H9 (cell line): ENCODE measurements at regions not wholly inside any gene's neighbourhood (a gene's known extent, or its start where the extent isn't known, plus 50 kb on each side); places are given as distances from the start of the nearest gene placed in this dataset.

ENCODE experiments used
- DNase-seq: peaks from one replicate; pipeline ENCODE4 v3.0.0-alpha.2; 2017
- H2AFZ ChIP-seq: one replicate; pipeline ENCODE4 v1.6.1; 2013; ENCODE audit warnings: mild to moderate bottlenecking, low read length, control low read depth, moderate library complexity
- H2AK5ac ChIP-seq: 2 replicates; pipeline ENCODE4 v1.6.1; 2013; ENCODE audit warnings: low read length, control low read depth, mixed read lengths; ENCODE audit not compliant: insufficient read length
- H2BK120ac ChIP-seq: one replicate; pipeline ENCODE4 v1.6.1; 2013; ENCODE audit warnings: low read depth, mild to moderate bottlenecking, low read length, control low read depth, inconsistent platforms; ENCODE audit not compliant: poor library complexity, severe bottlenecking
- H2BK12ac ChIP-seq: 2 replicates; pipeline ENCODE4 v1.6.1; 2013; ENCODE audit warnings: low read length, control low read depth, mixed read lengths, low read depth; ENCODE audit not compliant: insufficient read length
- H2BK15ac ChIP-seq: 2 replicates; pipeline ENCODE4 v1.6.1; 2013; ENCODE audit warnings: low read depth, low read length, control low read depth
- H2BK20ac ChIP-seq: one replicate; pipeline ENCODE4 v1.6.1; 2013; ENCODE audit warnings: low read depth, mild to moderate bottlenecking, low read length, control low read depth, inconsistent platforms; ENCODE audit not compliant: poor library complexity, severe bottlenecking
- H2BK5ac ChIP-seq: 2 replicates; pipeline ENCODE4 v1.6.1; 2013; ENCODE audit warnings: low read length, control low read depth, mixed read lengths; ENCODE audit not compliant: insufficient read length
- H3K14ac ChIP-seq: 2 replicates; pipeline ENCODE4 v1.6.1; 2013; ENCODE audit warnings: low read length, control low read depth; ENCODE audit not compliant: insufficient read depth
- H3K18ac ChIP-seq: 2 replicates; pipeline ENCODE4 v1.6.1; 2013; ENCODE audit warnings: low read depth, mild to moderate bottlenecking, mixed read lengths, low read length, control low read depth; ENCODE audit not compliant: insufficient read length
- H3K23ac ChIP-seq: 2 replicates; pipeline ENCODE4 v1.6.1; 2013; ENCODE audit warnings: low read length, control low read depth, mixed read lengths, low read depth; ENCODE audit not compliant: insufficient read length
- H3K23me2 ChIP-seq: 2 replicates; pipeline ENCODE4 v1.6.1; 2013; ENCODE audit warnings: low read depth, mild to moderate bottlenecking, mixed read lengths, low read length, control low read depth; ENCODE audit not compliant: insufficient read length, poor library complexity, severe bottlenecking
- H3K27ac ChIP-seq: 2 replicates; pipeline ENCODE4 v1.5.1; 2013; ENCODE audit warnings: low read length, control low read depth, mixed read lengths, low read depth; ENCODE audit not compliant: insufficient read length
- H3K27me3 ChIP-seq: 2 replicates; pipeline ENCODE4 v1.6.1; 2013; ENCODE audit warnings: low read length, control low read depth, inconsistent platforms; ENCODE audit not compliant: insufficient read depth
- H3K4ac ChIP-seq: 2 replicates; pipeline ENCODE4 v1.6.1; 2013; ENCODE audit warnings: low read depth, mild to moderate bottlenecking, control low read depth, inconsistent platforms, low read length, moderate library complexity
- H3K4me1 ChIP-seq: 2 replicates; pipeline ENCODE4 v1.6.1; 2013; ENCODE audit warnings: low read length, control low read depth, inconsistent platforms; ENCODE audit not compliant: insufficient read depth
- H3K4me2 ChIP-seq: 2 replicates; pipeline ENCODE4 v1.6.1; 2013; ENCODE audit warnings: low read length, control low read depth, mixed read lengths; ENCODE audit not compliant: insufficient read length, insufficient read depth
- H3K56ac ChIP-seq: 2 replicates; pipeline ENCODE4 v1.6.1; 2013; ENCODE audit warnings: low read depth, mild to moderate bottlenecking, mixed read lengths, low read length, control low read depth; ENCODE audit not compliant: insufficient read length
- H3K79me1 ChIP-seq: 2 replicates; pipeline ENCODE4 v1.6.1; 2013; ENCODE audit warnings: low read depth, mild to moderate bottlenecking, moderate library complexity, low read length, control low read depth, inconsistent platforms; ENCODE audit not compliant: insufficient read depth, poor library complexity, severe bottlenecking
- H3K79me2 ChIP-seq: 2 replicates; pipeline ENCODE4 v1.6.1; 2013; ENCODE audit warnings: low read length, control low read depth, inconsistent platforms; ENCODE audit not compliant: insufficient read depth
- H3K9ac ChIP-seq: 2 replicates; pipeline ENCODE4 v1.6.1; 2013; ENCODE audit warnings: low read length, control low read depth, mixed read lengths; ENCODE audit not compliant: insufficient read length; ENCODE audit errors: extremely low read depth
- H3K9me3 ChIP-seq: one replicate; pipeline ENCODE4 v1.6.1; 2013; ENCODE audit warnings: low read depth, low read length, inconsistent platforms; ENCODE audit not compliant: control insufficient read depth
- H3T11ph ChIP-seq: one replicate; pipeline ENCODE4 v1.6.1; 2013; ENCODE audit warnings: mild to moderate bottlenecking, low read length, control low read depth, inconsistent platforms
- H4K20me1 ChIP-seq: one replicate; pipeline ENCODE4 v1.6.1; 2013; ENCODE audit not compliant: control insufficient read depth, insufficient read length, insufficient read depth
- H4K5ac ChIP-seq: 2 replicates; pipeline ENCODE4 v1.6.1; 2013; ENCODE audit warnings: low read depth, mild to moderate bottlenecking, mixed read lengths, low read length, control low read depth; ENCODE audit not compliant: insufficient read length
- H4K8ac ChIP-seq: replicated peaks from 2 replicates; pipeline ENCODE4 v1.6.1; 2013; ENCODE audit warnings: low read length, control low read depth, mixed read lengths, low read depth; ENCODE audit not compliant: insufficient read length
- H4K91ac ChIP-seq: 2 replicates; pipeline ENCODE4 v1.6.1; 2013; ENCODE audit warnings: low read depth, mild to moderate bottlenecking, moderate library complexity, mixed read lengths, low read length, control low read depth; ENCODE audit not compliant: insufficient read length
- H3K27ac Mint-ChIP-seq, 3 experiments: 2 replicates in 2 of 3; 3 replicates in 1 of 3; pipeline ENCODE4 v1.8.0; 2020 to 2021; ENCODE audit warnings: mixed read lengths in 3 of 3, mild to moderate bottlenecking in 1 of 3, moderate library complexity in 1 of 3
- H3K27me3 Mint-ChIP-seq: 2 replicates; pipeline ENCODE4 v1.8.0; 2021; ENCODE audit warnings: low read depth, mild to moderate bottlenecking, moderate library complexity, mixed read lengths
- H3K36me3 Mint-ChIP-seq, 3 experiments: 2 replicates in 2 of 3; 3 replicates in 1 of 3; pipeline ENCODE4 v1.8.0; 2020 to 2021; ENCODE audit warnings: low read depth in 3 of 3, mixed read lengths in 3 of 3; ENCODE audit not compliant: insufficient read depth in 1 of 3
- H3K4me1 Mint-ChIP-seq, 2 experiments: 2 replicates each; pipeline ENCODE4 v1.8.0; 2020; ENCODE audit warnings: mixed read lengths in 2 of 2
- H3K4me3 Mint-ChIP-seq, 2 experiments: 2 replicates in 1 of 2; 3 replicates in 1 of 2; pipeline ENCODE4 v1.8.0; 2020 to 2021; ENCODE audit warnings: mild to moderate bottlenecking in 2 of 2, mixed read lengths in 2 of 2, moderate library complexity in 1 of 2
- H3K9me3 Mint-ChIP-seq, 2 experiments: 2 replicates in 1 of 2; 3 replicates in 1 of 2; pipeline ENCODE4 v1.8.0; 2020; ENCODE audit warnings: mild to moderate bottlenecking in 2 of 2, mixed read lengths in 2 of 2, moderate library complexity in 1 of 2
- WGBS: extraction: QIAGEN DNeasy Blood & Tissue Kit; methylation state at CpG from one replicate; pipeline ENCODE4 v1.1.7; 2013; ENCODE audit warnings: missing lambda C conversion rate, low lambda C conversion rate, mixed read lengths; ENCODE audit not compliant: insufficient read length; ENCODE audit errors: extremely low coverage; 5-methylcytosine and 5-hydroxymethylcytosine counted together
- TF ChIP-seq, protein P1 (sequence below): fragments of 200-600 bp; sonication (generic); conservative IDR thresholded peaks from 3 replicates; pipeline ENCODE4 v1.8.0; 2021; ENCODE audit warnings: antibody characterized with exemption, mild to moderate bottlenecking

DNA sequence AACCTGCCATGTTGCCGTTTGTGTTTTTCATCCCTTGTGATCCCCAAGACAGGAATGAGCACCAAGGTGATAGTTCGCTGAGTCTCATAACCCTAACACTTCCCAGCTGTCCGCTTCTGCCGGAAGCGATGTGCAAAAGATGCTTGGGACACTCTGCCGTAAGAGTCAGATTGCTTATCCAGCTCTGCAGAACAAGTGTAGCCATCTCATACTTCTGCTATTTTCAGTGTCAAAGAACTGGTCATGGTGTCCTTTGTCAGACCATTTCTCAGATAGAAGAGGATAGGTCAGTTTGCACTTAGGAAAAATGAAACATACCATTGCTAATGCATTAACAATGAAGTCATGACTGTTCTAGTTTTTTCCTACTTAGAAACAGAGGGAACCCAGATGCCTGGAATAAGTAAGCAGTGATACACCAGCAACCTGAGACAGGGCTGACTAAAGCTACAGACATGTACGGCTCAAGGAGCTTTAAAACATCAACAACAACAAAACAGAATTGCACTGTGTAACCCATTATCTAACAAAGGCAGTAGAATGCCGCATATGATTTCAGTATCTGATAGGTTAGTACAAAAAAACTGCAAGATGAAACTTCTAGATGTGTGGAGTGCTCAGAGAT, 134.0 kb upstream of the IL12A start:
- Histone ChIP-seq H3K27ac (no peak overlapping the region), H3K9me3 (no peaks in the 10 kb centered on the region), H2BK120ac (no peak overlapping the region), H2BK12ac (no peak overlapping the region), H3K23ac (no peak overlapping the region), H3K4ac (no peak overlapping the region), H2BK5ac (no peak overlapping the region), H3K23me2 (no peaks in the 10 kb centered on the region), H4K5ac (no peak overlapping the region), H3K4me1 (peaks cover 4% of the 10 kb centered on the region; the same call in 1 of the 2 replicates), H3K4me2 (no peak overlapping the region), H3K56ac (no peak overlapping the region), H2BK15ac (no peak overlapping the region), H3K79me1 (no peaks in the 10 kb centered on the region), H3K27me3 (no peaks in the 10 kb centered on the region), H4K91ac (no peak overlapping the region), H4K20me1 (no peaks in the 10 kb centered on the region), H3K9ac (no peak overlapping the region), H2BK20ac (no peak overlapping the region), H4K8ac (no peak overlapping the region), H2AK5ac (no peak overlapping the region), H3K18ac (no peak overlapping the region), H2AFZ (no peak overlapping the region), H3K14ac (no peak overlapping the region), H3T11ph (no peak overlapping the region), H3K79me2 (no peaks in the 10 kb centered on the region; the same call in 1 of the 2 replicates)
- Mint-ChIP-seq H3K9me3 (peaks cover 3 to 7% of the 10 kb centered on the region in 2 experiments; a peak in 3 of 5 replicates), H3K27me3 (no peaks in the 10 kb centered on the region), H3K4me1 (peaks cover 34 to 38% of the 10 kb centered on the region in 2 experiments), H3K4me3 (no peak overlapping the region), H3K27ac (peak overlapping the region in 2 of 3 experiments; percentile 22 to 68; a peak in 4 of 7 replicates), H3K36me3 (peaks cover 2 to 5% (median 3%) of the 10 kb centered on the region in 3 experiments; a peak in 6 of 7 replicates)
- TF ChIP-seq, protein P1, sequence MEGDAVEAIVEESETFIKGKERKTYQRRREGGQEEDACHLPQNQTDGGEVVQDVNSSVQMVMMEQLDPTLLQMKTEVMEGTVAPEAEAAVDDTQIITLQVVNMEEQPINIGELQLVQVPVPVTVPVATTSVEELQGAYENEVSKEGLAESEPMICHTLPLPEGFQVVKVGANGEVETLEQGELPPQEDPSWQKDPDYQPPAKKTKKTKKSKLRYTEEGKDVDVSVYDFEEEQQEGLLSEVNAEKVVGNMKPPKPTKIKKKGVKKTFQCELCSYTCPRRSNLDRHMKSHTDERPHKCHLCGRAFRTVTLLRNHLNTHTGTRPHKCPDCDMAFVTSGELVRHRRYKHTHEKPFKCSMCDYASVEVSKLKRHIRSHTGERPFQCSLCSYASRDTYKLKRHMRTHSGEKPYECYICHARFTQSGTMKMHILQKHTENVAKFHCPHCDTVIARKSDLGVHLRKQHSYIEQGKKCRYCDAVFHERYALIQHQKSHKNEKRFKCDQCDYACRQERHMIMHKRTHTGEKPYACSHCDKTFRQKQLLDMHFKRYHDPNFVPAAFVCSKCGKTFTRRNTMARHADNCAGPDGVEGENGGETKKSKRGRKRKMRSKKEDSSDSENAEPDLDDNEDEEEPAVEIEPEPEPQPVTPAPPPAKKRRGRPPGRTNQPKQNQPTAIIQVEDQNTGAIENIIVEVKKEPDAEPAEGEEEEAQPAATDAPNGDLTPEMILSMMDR = no peak
- WGBS = no CpG with 5 or more reads among the region's 8 CpGs
- DNase-seq = no peak
